Mesothelial cell of epicardium (in vitro differentiated cells): ENCODE measurements at regions not wholly inside any gene's neighbourhood (a gene's known extent, or its start where the extent isn't known, plus 50 kb on each side); places are given as distances from the start of the nearest gene placed in this dataset.

Source experiments
- DNase-seq, 2 experiments: peaks; one replicate each; pipeline ENCODE4 v3.0.0; 2021; ENCODE audit warnings: low spot score in 2 of 2; ENCODE audit not compliant: unreplicated experiment in 2 of 2
- H3K27ac Mint-ChIP-seq: 2 replicates; pipeline ENCODE4 v1.8.0; 2021; ENCODE audit warnings: mixed read lengths
- H3K27me3 Mint-ChIP-seq: 2 replicates; pipeline ENCODE4 v1.8.0; 2021; ENCODE audit warnings: low read depth, mixed read lengths
- H3K36me3 Mint-ChIP-seq: 2 replicates; pipeline ENCODE4 v1.8.0; 2021; ENCODE audit warnings: mixed read lengths
- H3K4me1 Mint-ChIP-seq: 2 replicates; pipeline ENCODE4 v1.8.0; 2021; ENCODE audit warnings: mixed read lengths
- H3K4me3 Mint-ChIP-seq: 2 replicates; pipeline ENCODE4 v1.8.0; 2021; ENCODE audit warnings: mild to moderate bottlenecking, moderate library complexity, mixed read lengths
- H3K9me3 Mint-ChIP-seq: 2 replicates; pipeline ENCODE4 v1.8.0; 2021; ENCODE audit warnings: mixed read lengths
- TF ChIP-seq, protein P1 (sequence below): fragments of 200-600 bp; sonication (generic); IDR thresholded peaks from one replicate; pipeline ENCODE4 v1.5.0; 2021; ENCODE audit warnings: antibody characterized with exemption; ENCODE audit not compliant: unreplicated experiment

DNA sequence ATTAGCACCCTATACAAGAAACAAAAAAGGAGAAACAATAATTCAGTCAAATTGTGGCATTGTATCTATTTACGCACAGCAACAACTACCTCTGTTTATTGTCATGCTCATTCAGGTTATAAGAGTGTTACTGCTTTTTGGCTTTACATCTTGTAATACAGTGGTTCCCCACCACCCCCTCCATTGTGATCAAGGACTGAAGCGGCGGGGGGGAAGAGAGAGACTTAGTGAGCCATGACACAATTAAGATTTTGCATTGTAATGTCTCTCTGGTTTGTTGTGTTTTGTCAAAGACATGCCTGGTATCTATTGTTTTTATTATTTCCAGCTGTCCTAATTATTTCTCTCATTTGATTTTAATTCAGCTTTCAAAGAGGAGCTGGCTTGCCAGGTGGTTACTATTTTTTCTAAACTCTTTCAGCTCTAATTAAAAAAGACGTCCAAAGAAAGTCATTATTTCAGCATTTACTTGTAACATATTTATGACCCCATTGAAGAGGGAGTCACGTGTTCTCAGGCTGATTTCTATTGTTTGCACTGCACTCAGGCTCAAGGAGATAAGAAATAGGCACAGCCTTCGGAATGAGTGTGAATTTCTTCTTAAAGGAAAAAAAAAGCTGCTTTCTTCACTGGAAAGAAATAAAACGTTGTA, 234.4 kb upstream of the TBL1XR1 start:
- H3K9me3 Mint-ChIP-seq, result no peaks in the 10 kb centered on the region
- no peaks in the 10 kb centered on the region for H3K36me3 Mint-ChIP-seq
- no peak for DNase-seq
- TF ChIP-seq, protein P1, sequence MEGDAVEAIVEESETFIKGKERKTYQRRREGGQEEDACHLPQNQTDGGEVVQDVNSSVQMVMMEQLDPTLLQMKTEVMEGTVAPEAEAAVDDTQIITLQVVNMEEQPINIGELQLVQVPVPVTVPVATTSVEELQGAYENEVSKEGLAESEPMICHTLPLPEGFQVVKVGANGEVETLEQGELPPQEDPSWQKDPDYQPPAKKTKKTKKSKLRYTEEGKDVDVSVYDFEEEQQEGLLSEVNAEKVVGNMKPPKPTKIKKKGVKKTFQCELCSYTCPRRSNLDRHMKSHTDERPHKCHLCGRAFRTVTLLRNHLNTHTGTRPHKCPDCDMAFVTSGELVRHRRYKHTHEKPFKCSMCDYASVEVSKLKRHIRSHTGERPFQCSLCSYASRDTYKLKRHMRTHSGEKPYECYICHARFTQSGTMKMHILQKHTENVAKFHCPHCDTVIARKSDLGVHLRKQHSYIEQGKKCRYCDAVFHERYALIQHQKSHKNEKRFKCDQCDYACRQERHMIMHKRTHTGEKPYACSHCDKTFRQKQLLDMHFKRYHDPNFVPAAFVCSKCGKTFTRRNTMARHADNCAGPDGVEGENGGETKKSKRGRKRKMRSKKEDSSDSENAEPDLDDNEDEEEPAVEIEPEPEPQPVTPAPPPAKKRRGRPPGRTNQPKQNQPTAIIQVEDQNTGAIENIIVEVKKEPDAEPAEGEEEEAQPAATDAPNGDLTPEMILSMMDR, result no peak
- H3K4me1 Mint-ChIP-seq, result peaks cover 29% of the 10 kb centered on the region
- peak overlapping the region; percentile 21 for H3K27ac Mint-ChIP-seq
- H3K4me3 Mint-ChIP-seq, result no peak overlapping the region
- no peaks in the 10 kb centered on the region for H3K27me3 Mint-ChIP-seq

DNA sequence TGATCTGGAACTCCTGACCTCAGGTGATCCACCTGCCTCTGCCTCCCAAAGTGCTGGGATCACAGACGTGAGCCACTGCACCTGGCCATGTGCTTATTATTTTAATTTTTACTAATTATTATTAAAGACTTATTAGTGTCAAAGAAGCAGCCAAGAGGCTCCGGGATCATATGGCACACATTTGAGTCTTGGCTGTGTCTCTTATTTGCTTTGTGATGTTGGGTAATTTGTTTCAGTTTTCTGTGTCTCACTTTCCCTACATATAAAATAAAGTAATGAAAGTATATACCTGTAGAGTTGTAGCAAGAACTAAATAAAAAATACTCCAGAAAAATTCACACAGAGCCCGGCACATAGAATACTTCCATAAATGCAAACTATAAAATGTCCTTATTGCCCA, 238.0 kb upstream of the TBL1XR1 start:
- TF ChIP-seq, protein P1, result no peak
- DNase-seq, result no peak
- Mint-ChIP-seq H3K27me3 (no peaks in the 10 kb centered on the region), H3K36me3 (no peaks in the 10 kb centered on the region), H3K27ac (no peak overlapping the region), H3K4me1 (peaks cover 32% of the 10 kb centered on the region), H3K4me3 (no peak overlapping the region), H3K9me3 (no peaks in the 10 kb centered on the region)

DNA sequence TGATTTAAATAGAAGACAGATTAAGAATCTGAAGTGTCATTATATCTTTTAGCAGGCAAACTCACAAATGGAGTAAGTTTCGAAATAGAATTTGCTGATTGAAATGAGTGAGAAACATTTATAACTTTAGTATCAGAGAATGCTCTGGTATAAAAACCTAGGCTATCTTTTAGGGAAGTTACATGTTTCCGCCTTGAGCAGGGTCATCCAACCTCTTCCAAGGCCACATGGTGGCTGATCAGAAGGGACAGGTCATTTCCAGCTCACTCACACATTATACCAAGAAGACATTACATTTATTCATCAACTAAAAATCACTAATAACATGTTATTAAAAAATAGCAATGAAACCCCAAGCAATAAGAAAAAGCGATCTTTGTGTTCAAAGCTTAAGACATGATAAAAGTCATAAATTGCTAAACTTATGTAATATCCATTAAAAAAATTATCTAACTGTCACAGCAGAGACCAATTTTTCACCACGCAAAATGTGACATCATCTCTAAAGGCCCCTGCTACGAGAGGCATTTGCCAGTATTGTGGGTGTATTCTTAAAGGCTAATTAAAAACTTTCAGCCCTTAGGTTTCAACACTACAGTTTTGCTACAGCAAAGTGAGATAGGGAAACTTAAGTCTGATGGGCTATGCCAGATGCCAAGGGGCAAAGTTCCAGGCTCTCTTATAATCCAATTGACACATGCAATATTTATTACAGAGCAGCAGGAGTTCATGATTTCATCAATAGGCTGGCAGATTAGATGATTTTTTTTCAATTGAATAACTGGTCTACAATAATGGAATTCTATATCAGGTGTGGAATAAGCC, 240.4 kb upstream of the TBL1XR1 start:
- H3K27me3 Mint-ChIP-seq, result no peaks in the 10 kb centered on the region
- TF ChIP-seq, protein P1, result no peak
- no peaks in the 10 kb centered on the region for H3K36me3 Mint-ChIP-seq
- H3K4me1 Mint-ChIP-seq, result peaks cover 19% of the 10 kb centered on the region
- DNase-seq, result no peak
- H3K9me3 Mint-ChIP-seq, result no peaks in the 10 kb centered on the region
- H3K4me3 Mint-ChIP-seq, result no peak overlapping the region
- H3K27ac Mint-ChIP-seq, result no peak overlapping the region

DNA sequence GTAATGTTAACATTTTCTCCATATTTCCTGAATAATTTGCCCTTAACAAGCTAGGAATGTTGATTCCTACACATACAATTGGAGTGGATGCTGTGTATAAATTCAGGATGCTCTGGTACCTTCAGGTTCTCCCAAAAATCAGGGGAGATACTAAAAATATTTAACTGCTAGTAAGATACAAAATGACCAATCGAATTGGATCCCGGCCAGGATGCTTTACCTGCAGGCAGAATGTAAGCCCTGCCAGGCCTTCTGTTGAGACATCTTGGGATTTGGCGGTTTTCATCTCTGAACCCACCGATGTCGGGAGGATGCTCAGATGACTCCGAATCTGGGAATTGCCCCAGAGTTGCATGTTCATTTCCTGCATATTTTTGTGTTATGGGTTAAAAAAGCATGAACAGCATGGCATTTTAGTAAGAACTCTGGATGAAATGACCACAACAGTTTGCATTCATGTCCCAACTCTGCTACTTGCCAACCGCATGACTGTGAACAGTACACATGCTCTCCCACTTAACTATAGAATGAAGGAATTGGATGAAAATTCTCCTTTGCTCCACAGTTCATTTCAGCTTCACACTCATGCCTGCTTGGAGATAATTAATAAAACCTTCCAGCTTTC, 241.4 kb upstream of the TBL1XR1 start:
- Mint-ChIP-seq H3K4me1 (peaks cover 23% of the 10 kb centered on the region), H3K36me3 (no peaks in the 10 kb centered on the region), H3K27me3 (no peaks in the 10 kb centered on the region), H3K27ac (no peak overlapping the region), H3K9me3 (no peaks in the 10 kb centered on the region), H3K4me3 (no peak overlapping the region)
- DNase-seq, result no peak
- TF ChIP-seq, protein P1, result no peak

DNA sequence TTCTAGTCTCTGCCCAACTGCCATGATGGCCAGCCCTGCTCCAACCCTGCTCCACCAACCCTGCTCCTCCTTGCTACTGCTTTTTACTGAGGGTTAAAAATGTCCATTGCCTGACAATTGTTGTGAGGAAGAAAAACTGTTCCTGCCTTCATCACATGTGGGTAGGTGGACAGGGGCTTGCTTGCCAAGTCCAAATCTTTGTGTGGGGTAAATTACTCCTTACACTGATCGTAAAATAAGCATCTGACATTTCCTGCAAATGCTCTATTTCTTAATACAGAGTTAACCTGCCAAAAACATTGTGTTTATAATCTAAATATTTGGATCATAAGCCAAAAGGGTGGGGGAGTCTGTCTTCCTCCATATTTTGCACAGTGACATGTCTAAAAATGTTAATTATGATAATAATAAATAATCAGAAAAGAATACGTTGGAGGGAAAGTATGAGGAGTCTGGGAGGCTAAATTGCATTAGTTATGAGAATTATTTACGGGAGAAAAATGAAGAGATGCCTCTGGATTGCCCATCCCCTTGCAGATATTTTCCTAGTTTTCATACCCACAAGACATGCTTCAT, 242.5 kb upstream of the TBL1XR1 start:
- Mint-ChIP-seq H3K4me1 (peaks cover 23% of the 10 kb centered on the region), H3K36me3 (no peaks in the 10 kb centered on the region), H3K9me3 (no peaks in the 10 kb centered on the region), H3K4me3 (no peak overlapping the region), H3K27ac (no peak overlapping the region), H3K27me3 (no peaks in the 10 kb centered on the region)
- TF ChIP-seq, protein P1, result no peak
- DNase-seq, result no peak
